ENCODE measurements at regions not wholly inside any gene's neighbourhood (a gene's known extent, or its start where the extent isn't known, plus 50 kb on each side); places are given as distances from the start of the nearest gene placed in this dataset.

DNA sequence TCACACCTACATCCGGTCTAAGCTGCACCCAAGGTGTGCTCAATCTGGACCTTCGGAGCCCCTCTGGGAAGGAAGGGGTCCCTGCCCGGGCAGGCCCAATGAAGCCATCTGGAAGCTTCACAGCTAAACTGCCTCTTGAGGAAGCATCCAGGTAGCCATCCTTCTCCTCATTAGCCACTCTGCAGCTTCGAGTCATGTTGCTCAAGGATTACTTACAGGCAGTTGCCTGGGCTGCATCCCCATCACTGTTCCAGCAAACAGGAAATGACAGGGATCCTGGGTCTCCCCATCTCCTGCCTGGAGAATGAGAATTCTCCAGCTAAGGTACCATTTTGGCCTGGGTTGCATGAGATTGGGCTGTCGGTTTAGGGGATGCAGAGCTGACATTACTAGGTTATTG lies 91.7 kb downstream of the ERMARD start:
- no peak for TF ChIP-seq CTCF (IDR thresholded peaks at IDR 0.05; ENCODE audit: insufficient read depth, low read depth, low read length)
- TF ChIP-seq EZH2 (IDR thresholded peaks at IDR 0.05; ENCODE audit: insufficient read depth, low read length): no peak

Measured in astrocyte (in vitro differentiated cells and primary cell).